ENCODE measurements at regions not wholly inside any gene's neighbourhood (a gene's known extent, or its start where the extent isn't known, plus 50 kb on each side); places are given as distances from the start of the nearest gene placed in this dataset.
A peak's percentile ranks its signal among the peaks of the same experiment; 100 is the strongest.
"Not testable (repeated sequence)": the region's sequence is repeated elsewhere in the genome, so short reads cannot be mapped to it uniquely, and the experiment has no call there.

GRCh38 chrX:63581906-63582305, 203.1 kb downstream of the ARHGEF9 start:
- DNase-seq (ENCODE audit: low read depth in 4 of 4, low spot score in 2 of 4), result no peak

GRCh38 chrX:63581398-63581797, 203.6 kb downstream of the ARHGEF9 start:
- no peak for DNase-seq (ENCODE audit: low read depth in 4 of 4, low spot score in 2 of 4)

- no peak for DNase-seq (ENCODE audit: low read depth in 4 of 4, low spot score in 2 of 4)
Observed at GRCh38 chrX:63576533-63576932, 208.5 kb downstream of the ARHGEF9 start.

GRCh38 chrX:63575700-63576099, 209.3 kb downstream of the ARHGEF9 start:
- not testable (repeated sequence) for DNase-seq (ENCODE audit: low read depth in 4 of 4, low spot score in 2 of 4)

- no peak for DNase-seq (ENCODE audit: low read depth in 4 of 4, low spot score in 2 of 4)
Observed at GRCh38 chrX:63566856-63567255, 215.7 kb upstream of the SPIN4 start.

- DNase-seq (ENCODE audit: low read depth in 4 of 4, low spot score in 2 of 4), result peak in 2 of 4 donors; percentile 1 to 4
Observed at GRCh38 chrX:63561425-63561824, 210.3 kb upstream of the SPIN4 start.

- DNase-seq (ENCODE audit: low read depth in 4 of 4, low spot score in 2 of 4), result peak; percentile 37 to 69 (median 53)
Observed at GRCh38 chrX:63560601-63561218, 209.6 kb upstream of the SPIN4 start.

GRCh38 chrX:63551856-63552255, 200.7 kb upstream of the SPIN4 start:
- no peak for DNase-seq (ENCODE audit: low read depth in 4 of 4, low spot score in 2 of 4)

- no peak for DNase-seq (ENCODE audit: low read depth in 4 of 4, low spot score in 2 of 4)
Observed at GRCh38 chrX:63530654-63531053, 179.5 kb upstream of the SPIN4 start.

- DNase-seq (ENCODE audit: low read depth in 4 of 4, low spot score in 2 of 4), result no peak
Observed at GRCh38 chrX:63529961-63530360, 178.8 kb upstream of the SPIN4 start.

- DNase-seq (ENCODE audit: low read depth in 4 of 4, low spot score in 2 of 4), result no peak
Observed at GRCh38 chrX:63526863-63527262, 175.7 kb upstream of the SPIN4 start.

GRCh38 chrX:63525491-63525890, 174.4 kb upstream of the SPIN4 start:
- no peak for DNase-seq (ENCODE audit: low read depth in 4 of 4, low spot score in 2 of 4)

GRCh38 chrX:63519368-63519767, 168.2 kb upstream of the SPIN4 start:
- DNase-seq (ENCODE audit: low read depth in 4 of 4, low spot score in 2 of 4), result not testable (repeated sequence)

GRCh38 chrX:63514569-63515080, 163.5 kb upstream of the SPIN4 start:
- no peak for DNase-seq (ENCODE audit: low read depth in 4 of 4, low spot score in 2 of 4)

- DNase-seq (ENCODE audit: low read depth in 4 of 4, low spot score in 2 of 4), result no peak
Observed at GRCh38 chrX:63513825-63514568, 162.9 kb upstream of the SPIN4 start.

GRCh38 chrX:63511361-63511760, 160.2 kb upstream of the SPIN4 start:
- no peak for DNase-seq (ENCODE audit: low read depth in 4 of 4, low spot score in 2 of 4)

GRCh38 chrX:63508668-63509067, 157.5 kb upstream of the SPIN4 start:
- DNase-seq (ENCODE audit: low read depth in 4 of 4, low spot score in 2 of 4), result no peak

- peak in 1 of 4 donors; percentile 13 for DNase-seq (ENCODE audit: low read depth in 4 of 4, low spot score in 2 of 4)
Observed at GRCh38 chrX:63506320-63506719, 155.2 kb upstream of the SPIN4 start.

- DNase-seq (ENCODE audit: low read depth in 4 of 4, low spot score in 2 of 4), result no peak
Observed at GRCh38 chrX:63503541-63503940, 152.4 kb upstream of the SPIN4 start.

GRCh38 chrX:63488546-63489373, 137.6 kb upstream of the SPIN4 start:
- DNase-seq (ENCODE audit: low read depth in 4 of 4, low spot score in 2 of 4), result no peak

- no peak for DNase-seq (ENCODE audit: low read depth in 4 of 4, low spot score in 2 of 4)
Observed at GRCh38 chrX:63475200-63475599, 124.1 kb upstream of the SPIN4 start.

Data from left renal cortex interstitium (tissue), 4 donors.